Testis (tissue), 2 donors: ENCODE measurements at regions not wholly inside any gene's neighbourhood (a gene's known extent, or its start where the extent isn't known, plus 50 kb on each side); places are given as distances from the start of the nearest gene placed in this dataset.
A peak's percentile ranks its signal among the peaks of the same experiment; 100 is the strongest.

Experiments used
- DNase-seq: peaks from one replicate; pipeline ENCODE4 v3.0.0-alpha.2; 2019
- H3K27ac ChIP-seq, 2 donors: fragments of 200-600 bp; sonication (generic); one replicate each; pipeline ENCODE4 v1.5.1; 2019
- H3K27me3 ChIP-seq: fragments of 200-600 bp; sonication (generic); one replicate; pipeline ENCODE4 v1.5.1; 2019
- H3K36me3 ChIP-seq: fragments of 200-600 bp; sonication (generic); one replicate; pipeline ENCODE4 v1.5.1; 2017; ENCODE audit warnings: low read depth; ENCODE audit errors: missing control alignments
- H3K4me1 ChIP-seq: fragments of 200-600 bp; sonication (generic); one replicate; pipeline ENCODE4 v1.5.1; 2019
- H3K4me3 ChIP-seq, 2 donors: fragments of 200-600 bp; sonication (generic); one replicate each; pipeline ENCODE4 v1.5.1; 2017 to 2019
- H3K9me3 ChIP-seq: fragments of 200-600 bp; sonication (generic); one replicate; pipeline ENCODE4 v1.5.1; 2017
- POLR2A ChIP-seq: fragments of 450-650 bp; IDR thresholded peaks from one replicate; pipeline ENCODE4 v1.6.1; 2017; ENCODE audit warnings: antibody characterized with exemption, mild to moderate bottlenecking, moderate library complexity
- WGBS, 2 donors: methylation state at CpG; one replicate each; pipeline ENCODE4 v1.1.5; 2018; 5-methylcytosine and 5-hydroxymethylcytosine counted together
- intact Hi-C: fragments of 100-400 bp; cut with DNase I; formaldehyde crosslinking; loops from one replicate; pipeline ENCODE4 v1.15.1; 2023; ENCODE audit warnings: low total_unique reads
- TF ChIP-seq, protein P1 (sequence below), 3 experiments: fragments of 450-650 bp in 2 of 3; fragments of 200-600 bp in 1 of 3; sonication (generic) in 1 of 3; IDR thresholded peaks; one replicate each; pipeline ENCODE4 v1.5.1; 2016 to 2019; ENCODE audit warnings: antibody characterized with exemption in 3 of 3, mild to moderate bottlenecking in 2 of 3, moderate library complexity in 1 of 3

DNA sequence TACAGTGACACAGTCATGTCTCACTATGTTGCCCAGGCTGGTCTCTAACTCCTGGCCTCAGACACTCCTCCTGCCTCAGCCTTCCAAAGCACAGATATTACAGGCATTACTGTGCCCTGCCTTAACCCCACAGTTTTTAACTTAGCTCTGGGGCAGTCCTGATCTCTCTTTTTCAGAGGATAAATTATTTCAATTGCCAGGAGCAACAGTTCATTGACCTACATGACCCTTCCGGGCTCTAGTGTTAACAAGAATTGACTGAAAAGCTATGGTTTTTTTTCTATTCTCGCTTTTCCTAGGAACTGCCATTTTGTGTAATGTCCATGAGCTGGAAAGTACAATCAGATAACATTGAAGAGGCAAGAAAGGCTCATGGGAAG lies 92.8 kb downstream of the HNRNPLL start:
- Histone ChIP-seq H3K27me3 (no peaks in the 10 kb centered on the region), H3K27ac (peak overlapping the region; percentile 47 to 80), H3K36me3 (no peaks in the 10 kb centered on the region), H3K4me3 (no peak overlapping the region), H3K4me1 (peaks cover 36% of the 10 kb centered on the region), H3K9me3 (no peaks in the 10 kb centered on the region)
- intact Hi-C loops: no loop called here
- DNase-seq: no peak
- TF ChIP-seq, protein P1, sequence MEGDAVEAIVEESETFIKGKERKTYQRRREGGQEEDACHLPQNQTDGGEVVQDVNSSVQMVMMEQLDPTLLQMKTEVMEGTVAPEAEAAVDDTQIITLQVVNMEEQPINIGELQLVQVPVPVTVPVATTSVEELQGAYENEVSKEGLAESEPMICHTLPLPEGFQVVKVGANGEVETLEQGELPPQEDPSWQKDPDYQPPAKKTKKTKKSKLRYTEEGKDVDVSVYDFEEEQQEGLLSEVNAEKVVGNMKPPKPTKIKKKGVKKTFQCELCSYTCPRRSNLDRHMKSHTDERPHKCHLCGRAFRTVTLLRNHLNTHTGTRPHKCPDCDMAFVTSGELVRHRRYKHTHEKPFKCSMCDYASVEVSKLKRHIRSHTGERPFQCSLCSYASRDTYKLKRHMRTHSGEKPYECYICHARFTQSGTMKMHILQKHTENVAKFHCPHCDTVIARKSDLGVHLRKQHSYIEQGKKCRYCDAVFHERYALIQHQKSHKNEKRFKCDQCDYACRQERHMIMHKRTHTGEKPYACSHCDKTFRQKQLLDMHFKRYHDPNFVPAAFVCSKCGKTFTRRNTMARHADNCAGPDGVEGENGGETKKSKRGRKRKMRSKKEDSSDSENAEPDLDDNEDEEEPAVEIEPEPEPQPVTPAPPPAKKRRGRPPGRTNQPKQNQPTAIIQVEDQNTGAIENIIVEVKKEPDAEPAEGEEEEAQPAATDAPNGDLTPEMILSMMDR (IDR thresholded peaks at IDR 0.05): no peak
- no peak for TF ChIP-seq POLR2A
- WGBS, 2 donors: 80 to 89% methylated on average over 2 of the region's 2 CpGs

DNA sequence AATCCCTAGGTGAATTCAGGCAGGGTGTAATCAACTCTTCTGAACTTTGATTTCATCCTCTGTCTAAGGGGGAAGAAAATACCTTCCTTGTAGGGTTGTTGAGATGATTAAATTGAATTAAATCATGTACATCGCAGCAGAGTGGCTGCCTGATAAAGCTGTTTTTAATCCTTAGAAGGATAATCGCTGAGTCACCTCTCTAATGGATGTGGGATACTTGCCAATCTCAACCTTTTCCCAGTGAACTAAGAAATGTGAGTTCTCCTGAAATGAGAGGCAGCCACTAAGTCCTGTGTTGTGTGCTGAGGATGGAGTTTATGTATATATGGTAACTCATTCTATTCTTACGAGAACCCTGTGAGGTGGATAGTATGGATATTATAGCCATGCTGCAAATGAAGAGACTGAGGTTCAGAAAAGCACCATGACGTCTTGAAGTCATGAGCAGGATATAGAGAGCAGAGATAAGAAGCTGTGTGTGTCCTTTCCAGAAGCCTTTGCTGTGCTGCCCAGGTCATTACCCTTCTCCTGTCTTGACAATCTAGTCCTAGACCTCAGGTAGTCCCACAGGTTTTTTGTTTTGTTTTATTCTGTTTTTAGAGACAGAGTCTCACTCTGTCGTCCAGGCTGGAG lies 93.3 kb downstream of the HNRNPLL start:
- H3K36me3 ChIP-seq: no peaks in the 10 kb centered on the region
- intact Hi-C loops: no loop called here
- no peak for DNase-seq
- 54 to 61% methylated on average over 5 of the region's 5 CpGs for WGBS, 2 donors
- no peak for TF ChIP-seq POLR2A
- H3K27me3 ChIP-seq: no peaks in the 10 kb centered on the region
- H3K4me3 ChIP-seq: no peak overlapping the region
- peak overlapping the region; percentile 47 to 80 for H3K27ac ChIP-seq
- no peaks in the 10 kb centered on the region for H3K9me3 ChIP-seq
- peaks cover 32% of the 10 kb centered on the region for H3K4me1 ChIP-seq

DNA sequence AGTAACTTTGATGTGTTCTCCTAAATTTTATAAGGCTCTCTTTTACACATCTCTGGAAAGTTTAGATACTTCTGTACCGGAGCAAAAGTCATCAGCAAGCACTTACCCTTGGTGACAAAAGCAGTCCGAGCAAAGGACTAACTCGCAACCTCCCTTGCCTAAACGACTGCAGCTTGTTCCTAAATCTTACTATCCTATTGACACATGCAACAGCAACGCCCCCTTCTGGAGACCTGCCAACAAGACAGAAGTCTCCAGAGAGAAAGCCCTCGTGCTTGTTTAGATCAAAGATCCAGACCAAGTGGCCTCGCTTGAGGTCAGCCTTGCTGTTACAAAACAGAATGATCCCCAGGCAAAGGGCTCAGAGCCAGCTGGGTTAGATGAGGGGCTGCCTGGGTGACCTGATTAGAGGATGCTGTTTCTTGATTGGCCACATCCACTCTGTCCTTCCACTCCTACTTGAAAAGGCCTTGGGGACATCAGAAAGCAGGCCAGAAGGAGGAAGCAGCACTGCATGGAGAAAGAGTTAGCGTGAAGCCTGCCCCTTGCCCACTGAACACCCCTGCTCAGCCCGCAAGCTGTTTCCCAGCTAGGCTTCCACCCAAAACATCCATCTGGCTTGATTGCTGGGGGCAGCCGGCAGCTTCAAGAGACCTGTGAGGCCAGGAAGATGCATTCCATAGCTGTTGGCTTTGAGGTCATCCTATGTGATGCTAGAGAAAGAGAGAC lies 94.3 kb downstream of the HNRNPLL start:
- WGBS, 2 donors: 28 to 39% methylated on average over 7 to 10 of the region's 10 CpGs
- no peaks in the 10 kb centered on the region for H3K9me3 ChIP-seq
- peaks cover 32% of the 10 kb centered on the region for H3K4me1 ChIP-seq
- intact Hi-C loops: no loop called here
- H3K4me3 ChIP-seq: no peak overlapping the region
- peak; percentile 98 for DNase-seq
- H3K27me3 ChIP-seq: no peaks in the 10 kb centered on the region
- no peak for TF ChIP-seq POLR2A
- TF ChIP-seq, protein P1 (IDR thresholded peaks at IDR 0.05): peak in 1 of 3 experiments; percentile 26
- no peaks in the 10 kb centered on the region for H3K36me3 ChIP-seq
- H3K27ac ChIP-seq: peak overlapping the region; percentile 47 to 80

DNA sequence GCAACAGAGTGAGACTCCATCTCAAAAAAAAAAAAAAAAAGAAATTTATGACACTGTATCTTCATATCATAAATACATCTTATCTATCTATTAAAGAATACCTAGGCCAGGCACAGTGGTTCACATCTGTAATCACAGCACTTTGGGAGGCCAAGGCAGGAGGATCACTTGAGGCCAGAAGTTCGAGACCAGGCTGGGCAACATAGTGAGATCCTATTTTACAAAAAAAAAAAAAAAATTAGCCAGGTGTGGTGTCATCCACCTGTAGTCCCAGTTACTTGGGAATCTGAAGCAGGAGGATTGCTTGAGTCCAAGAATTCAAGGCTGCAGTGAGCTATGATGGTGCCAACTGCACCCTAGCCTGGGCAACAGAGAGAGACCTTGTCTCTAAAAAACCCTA lies 95.0 kb downstream of the HNRNPLL start:
- no peak for TF ChIP-seq POLR2A
- TF ChIP-seq, protein P1 (IDR thresholded peaks at IDR 0.05): no peak
- H3K27me3 ChIP-seq: no peaks in the 10 kb centered on the region
- H3K9me3 ChIP-seq: no peaks in the 10 kb centered on the region
- DNase-seq: no peak
- H3K4me1 ChIP-seq: peaks cover 27% of the 10 kb centered on the region
- no peaks in the 10 kb centered on the region for H3K36me3 ChIP-seq
- H3K4me3 ChIP-seq: no peak overlapping the region
- 89 to 95% methylated on average over 1 of the region's 1 CpG for WGBS, 2 donors
- peak overlapping the region; percentile 3 to 80 for H3K27ac ChIP-seq
- intact Hi-C loops: no loop called here

DNA sequence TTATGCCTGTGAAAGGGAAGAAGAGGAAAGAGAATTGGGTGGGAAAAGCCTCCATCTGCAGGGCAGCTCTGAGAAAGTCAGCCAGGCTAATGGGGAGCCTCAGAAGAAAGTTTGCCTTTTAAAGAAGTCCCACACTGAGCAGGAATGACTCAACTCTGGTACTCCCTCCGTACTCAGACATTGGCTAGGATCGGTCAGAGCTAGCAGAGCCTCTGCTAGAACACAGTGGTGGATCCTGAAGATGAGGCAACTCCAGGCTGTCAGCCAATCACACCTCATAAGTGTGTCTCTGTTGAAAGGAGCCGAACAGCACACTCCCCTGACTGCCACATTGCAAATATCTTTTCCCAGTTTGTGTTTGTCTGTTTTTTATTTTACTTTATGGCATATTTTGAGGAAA lies 96.9 kb downstream of the HNRNPLL start:
- intact Hi-C loops: no loop called here
- no peak for TF ChIP-seq POLR2A
- TF ChIP-seq, protein P1 (IDR thresholded peaks at IDR 0.05): no peak
- Histone ChIP-seq H3K4me3 (no peak overlapping the region), H3K27ac (peak overlapping the region in 1 of 2 donors; percentile 54), H3K36me3 (no peaks in the 10 kb centered on the region), H3K27me3 (no peaks in the 10 kb centered on the region), H3K9me3 (no peaks in the 10 kb centered on the region), H3K4me1 (peaks cover 23% of the 10 kb centered on the region)
- 44 to 69% methylated on average over 3 of the region's 3 CpGs for WGBS, 2 donors
- DNase-seq: peak; percentile 68
